ENCODE measurements at regions not wholly inside any gene's neighbourhood (a gene's known extent, or its start where the extent isn't known, plus 50 kb on each side); places are given as distances from the start of the nearest gene placed in this dataset.

GRCh38 chr17:79269620-79270019, 195.0 kb downstream of the ENGASE start:
- no peak for DNase-seq

- DNase-seq: no peak
Measured at GRCh38 chr17:79263191-79263590, 188.6 kb downstream of the ENGASE start.

GRCh38 chr17:79262624-79263023, 188.0 kb downstream of the ENGASE start:
- DNase-seq: no peak

- DNase-seq: no peak
Measured at GRCh38 chr17:79261355-79262072, 186.9 kb downstream of the ENGASE start.

GRCh38 chr17:79258843-79259242, 184.2 kb downstream of the ENGASE start:
- no peak for DNase-seq

- DNase-seq: no peak
Measured at GRCh38 chr17:79258041-79258440, 183.4 kb downstream of the ENGASE start.

GRCh38 chr17:79255926-79256585, 181.4 kb downstream of the ENGASE start:
- DNase-seq: no peak

GRCh38 chr17:79255456-79255855, 180.8 kb downstream of the ENGASE start:
- DNase-seq: no peak

GRCh38 chr17:79255046-79255445, 180.4 kb downstream of the ENGASE start:
- no peak for DNase-seq

- no peak for DNase-seq
Measured at GRCh38 chr17:79252886-79253285, 178.3 kb downstream of the ENGASE start.

- no peak for DNase-seq
Measured at GRCh38 chr17:79251824-79252223, 177.2 kb downstream of the ENGASE start.

GRCh38 chr17:79249929-79250521, 175.4 kb downstream of the ENGASE start:
- DNase-seq: no peak

GRCh38 chr17:79248843-79249493, 174.3 kb downstream of the ENGASE start:
- no peak for DNase-seq

- no peak for DNase-seq
Measured at GRCh38 chr17:79246225-79247190, 171.9 kb downstream of the ENGASE start.

GRCh38 chr17:79244665-79245064, 170.0 kb downstream of the ENGASE start:
- DNase-seq: no peak

GRCh38 chr17:79243996-79244395, 169.4 kb downstream of the ENGASE start:
- DNase-seq: no peak

- DNase-seq: no peak
Measured at GRCh38 chr17:79243603-79243990, 169.0 kb downstream of the ENGASE start.

GRCh38 chr17:79242873-79243602, 168.4 kb downstream of the ENGASE start:
- DNase-seq: no peak

- no peak for DNase-seq
Measured at GRCh38 chr17:79242393-79242792, 167.8 kb downstream of the ENGASE start.

GRCh38 chr17:79241616-79242015, 167.0 kb downstream of the ENGASE start:
- DNase-seq: no peak

- no peak for DNase-seq
Measured at GRCh38 chr17:79239205-79239604, 164.6 kb downstream of the ENGASE start.

Measured in activated CD4-positive, alpha-beta T cell treated with anti-CD3 and anti-CD28 coated beads for 4 hours (primary cell).